Mesendoderm (in vitro differentiated cells): ENCODE measurements at regions not wholly inside any gene's neighbourhood (a gene's known extent, or its start where the extent isn't known, plus 50 kb on each side); places are given as distances from the start of the nearest gene placed in this dataset.

ENCODE experiments used
- DNase-seq: peaks from one replicate; pipeline ENCODE4 v3.0.0; 2013
- H2AK5ac ChIP-seq: 2 replicates; pipeline ENCODE4 v1.6.1; 2013; ENCODE audit warnings: low read length, inconsistent platforms
- H2BK120ac ChIP-seq: 2 replicates; pipeline ENCODE4 v1.6.1; 2013; ENCODE audit warnings: low read depth, mild to moderate bottlenecking, low read length, moderate library complexity, mixed read lengths
- H2BK15ac ChIP-seq: replicated peaks from 2 replicates; pipeline ENCODE4 v1.6.1; 2013; ENCODE audit warnings: low read depth, mild to moderate bottlenecking, moderate library complexity
- H2BK5ac ChIP-seq: 2 replicates; pipeline ENCODE4 v1.6.1; 2013; ENCODE audit warnings: low read length, inconsistent platforms
- H3K18ac ChIP-seq: 2 replicates; pipeline ENCODE4 v1.6.1; 2013; ENCODE audit warnings: mild to moderate bottlenecking, low read length, mixed read lengths
- H3K23ac ChIP-seq: one replicate; pipeline ENCODE4 v1.6.1; 2013; ENCODE audit warnings: low read length
- H3K27ac ChIP-seq: 2 replicates; pipeline ENCODE4 v1.5.1; 2013; ENCODE audit warnings: low read depth, mild to moderate bottlenecking, inconsistent platforms, low read length, moderate library complexity
- H3K27me3 ChIP-seq: 2 replicates; pipeline ENCODE4 v1.6.1; 2013; ENCODE audit warnings: low read length, control low read depth, mild to moderate bottlenecking, inconsistent platforms; ENCODE audit not compliant: insufficient read depth, poor library complexity
- H3K36me3 ChIP-seq: 2 replicates; pipeline ENCODE4 v1.6.1; 2013; ENCODE audit warnings: low read length, inconsistent platforms; ENCODE audit not compliant: control insufficient read depth, insufficient read depth
- H3K4ac ChIP-seq: one replicate; pipeline ENCODE4 v1.6.1; 2013; ENCODE audit warnings: low read depth, mild to moderate bottlenecking, low read length, moderate library complexity
- H3K4me1 ChIP-seq: 2 replicates; pipeline ENCODE4 v1.6.1; 2013; ENCODE audit warnings: low read depth, low read length, inconsistent platforms; ENCODE audit not compliant: control insufficient read depth
- H3K4me2 ChIP-seq: 2 replicates; pipeline ENCODE4 v1.6.1; 2013; ENCODE audit warnings: low read length
- H3K4me3 ChIP-seq: 2 replicates; pipeline ENCODE4 v1.5.1; 2013; ENCODE audit warnings: mild to moderate bottlenecking, low read length
- H3K56ac ChIP-seq: one replicate; pipeline ENCODE4 v1.6.1; 2013; ENCODE audit warnings: low read length
- H3K79me1 ChIP-seq: 2 replicates; pipeline ENCODE4 v1.6.1; 2013; ENCODE audit warnings: low read length, inconsistent platforms
- H3K79me2 ChIP-seq: 2 replicates; pipeline ENCODE4 v1.6.1; 2013; ENCODE audit warnings: mild to moderate bottlenecking, low read length; ENCODE audit not compliant: control insufficient read depth, insufficient read depth
- H3K9ac ChIP-seq: 2 replicates; pipeline ENCODE4 v1.6.1; 2013; ENCODE audit warnings: low read length, inconsistent platforms
- H4K5ac ChIP-seq: one replicate; pipeline ENCODE4 v1.6.1; 2013; ENCODE audit warnings: low read length
- H4K8ac ChIP-seq: one replicate; pipeline ENCODE4 v1.6.1; 2013; ENCODE audit warnings: low read depth, mild to moderate bottlenecking, control low read depth, low read length, moderate library complexity
- WGBS: extraction: QIAGEN DNeasy Blood & Tissue Kit; methylation state at CpG from one replicate; pipeline ENCODE4 v1.1.7; 2013; ENCODE audit warnings: low lambda C conversion rate, missing lambda C conversion rate; ENCODE audit not compliant: insufficient coverage; ENCODE audit errors: extremely low coverage; 5-methylcytosine and 5-hydroxymethylcytosine counted together

GRCh38 chr13:106145997-106146864 lies 389.2 kb downstream of the EFNB2 start:
- Histone ChIP-seq H3K4ac (no peak overlapping the region), H3K9ac (no peak overlapping the region), H2BK5ac (no peak overlapping the region), H3K79me1 (no peaks in the 10 kb centered on the region), H3K56ac (no peak overlapping the region), H3K36me3 (no peaks in the 10 kb centered on the region), H3K4me2 (no peak overlapping the region), H2BK120ac (peak overlapping the region; percentile 39), H3K4me3 (no peak overlapping the region), H4K5ac (no peak overlapping the region), H3K4me1 (peaks cover 4% of the 10 kb centered on the region), H3K27ac (no peak overlapping the region), H3K79me2 (no peaks in the 10 kb centered on the region), H2BK15ac (no peak overlapping the region), H3K18ac (no peak overlapping the region), H2AK5ac (no peak overlapping the region), H4K8ac (no peak overlapping the region), H3K23ac (no peak overlapping the region), H3K27me3 (no peaks in the 10 kb centered on the region)
- peak; percentile 84 for DNase-seq
- WGBS, result no CpG with 5 or more reads among the region's 2 CpGs

GRCh38 chr13:106145070-106145469 lies 390.4 kb downstream of the EFNB2 start:
- peak overlapping the region; percentile 68 for H3K18ac ChIP-seq
- no peaks in the 10 kb centered on the region for H3K27me3 ChIP-seq
- no peak overlapping the region for H3K56ac ChIP-seq
- no peak overlapping the region for H3K4me3 ChIP-seq
- DNase-seq, result no peak
- no peak overlapping the region for H2BK15ac ChIP-seq
- no peak overlapping the region for H3K27ac ChIP-seq
- H4K5ac ChIP-seq, result no peak overlapping the region
- H3K23ac ChIP-seq, result no peak overlapping the region
- H3K9ac ChIP-seq, result no peak overlapping the region
- peak overlapping the region; percentile 24 for H3K4ac ChIP-seq
- peaks cover 4% of the 10 kb centered on the region for H3K4me1 ChIP-seq
- no peaks in the 10 kb centered on the region for H3K79me1 ChIP-seq
- H3K36me3 ChIP-seq, result no peaks in the 10 kb centered on the region
- peak overlapping the region; percentile 9 for H2BK120ac ChIP-seq
- no peak overlapping the region for H2BK5ac ChIP-seq
- H4K8ac ChIP-seq, result no peak overlapping the region
- H3K4me2 ChIP-seq, result no peak overlapping the region
- no peaks in the 10 kb centered on the region for H3K79me2 ChIP-seq
- peak overlapping the region; percentile 43 for H2AK5ac ChIP-seq
- no CpG with 5 or more reads among the region's 1 CpG for WGBS

GRCh38 chr13:106143930-106144709 lies 391.3 kb downstream of the EFNB2 start:
- DNase-seq, result peak; percentile 83
- Histone ChIP-seq H3K4me3 (no peak overlapping the region), H2BK5ac (no peak overlapping the region), H3K79me1 (no peaks in the 10 kb centered on the region), H3K79me2 (no peaks in the 10 kb centered on the region), H3K4me2 (no peak overlapping the region), H4K5ac (no peak overlapping the region), H2BK120ac (no peak overlapping the region), H2AK5ac (no peak overlapping the region), H3K9ac (no peak overlapping the region), H3K36me3 (no peaks in the 10 kb centered on the region), H4K8ac (no peak overlapping the region), H2BK15ac (no peak overlapping the region), H3K27ac (no peak overlapping the region), H3K56ac (no peak overlapping the region), H3K18ac (no peak overlapping the region), H3K23ac (no peak overlapping the region), H3K4ac (no peak overlapping the region), H3K4me1 (peaks cover 4% of the 10 kb centered on the region), H3K27me3 (no peaks in the 10 kb centered on the region)
- WGBS, result no CpG with 5 or more reads among the region's 2 CpGs

- no peak overlapping the region for H4K8ac ChIP-seq
- no peak overlapping the region for H3K23ac ChIP-seq
- no peak overlapping the region for H3K18ac ChIP-seq
- no peak overlapping the region for H3K4ac ChIP-seq
- H2BK15ac ChIP-seq, result no peak overlapping the region
- H3K27ac ChIP-seq, result no peak overlapping the region
- no peak overlapping the region for H3K4me3 ChIP-seq
- DNase-seq, result no peak
- no peaks in the 10 kb centered on the region for H3K27me3 ChIP-seq
- no peak overlapping the region for H3K56ac ChIP-seq
- H3K36me3 ChIP-seq, result no peaks in the 10 kb centered on the region
- no peak overlapping the region for H2BK120ac ChIP-seq
- WGBS, result no CpG with 5 or more reads among the region's 2 CpGs
- H3K79me2 ChIP-seq, result no peaks in the 10 kb centered on the region
- H2AK5ac ChIP-seq, result no peak overlapping the region
- no peak overlapping the region for H3K9ac ChIP-seq
- no peak overlapping the region for H2BK5ac ChIP-seq
- H3K4me1 ChIP-seq, result peaks cover 4% of the 10 kb centered on the region
- H3K4me2 ChIP-seq, result no peak overlapping the region
- no peak overlapping the region for H4K5ac ChIP-seq
- H3K79me1 ChIP-seq, result no peaks in the 10 kb centered on the region
Observed at GRCh38 chr13:106143392-106143791, 392.1 kb downstream of the EFNB2 start.

GRCh38 chr13:106140476-106140875 lies 395.0 kb downstream of the EFNB2 start:
- Histone ChIP-seq H3K9ac (no peak overlapping the region), H3K79me2 (no peaks in the 10 kb centered on the region), H3K4ac (no peak overlapping the region), H3K27ac (no peak overlapping the region), H2AK5ac (no peak overlapping the region), H3K4me2 (no peak overlapping the region), H3K23ac (no peak overlapping the region), H4K5ac (no peak overlapping the region), H3K36me3 (no peaks in the 10 kb centered on the region), H3K4me3 (no peak overlapping the region), H4K8ac (no peak overlapping the region), H2BK120ac (no peak overlapping the region), H3K79me1 (no peaks in the 10 kb centered on the region), H3K56ac (no peak overlapping the region), H3K27me3 (no peaks in the 10 kb centered on the region), H3K18ac (no peak overlapping the region), H2BK5ac (no peak overlapping the region), H3K4me1 (peaks cover 4% of the 10 kb centered on the region), H2BK15ac (peak overlapping the region; percentile 3)
- WGBS, result no CpG with 5 or more reads among the region's 1 CpG
- no peak for DNase-seq
